ENCODE measurements at regions not wholly inside any gene's neighbourhood (a gene's known extent, or its start where the extent isn't known, plus 50 kb on each side); places are given as distances from the start of the nearest gene placed in this dataset.

GRCh38 chr12:86379337-86379736 lies 123.1 kb upstream of the MGAT4C start:
- no peak for TF ChIP-seq POLR2AphosphoS5 (IDR thresholded peaks at IDR 0.05)
- TF ChIP-seq POLR2A (IDR thresholded peaks at IDR 0.05), result no peak
- H3K4me1 ChIP-seq, result no peaks in the 10 kb centered on the region
- H3K27ac ChIP-seq, result no peak overlapping the region
- intact Hi-C loops (cut with DNase I; ENCODE audit: low total_unique reads), result no loop called here
- DNase-seq, result no peak
- no peaks in the 10 kb centered on the region for H3K27me3 ChIP-seq (replicated peaks in 1 of 7)
- peaks cover 0 to 21% (median 7%) of the 10 kb centered on the region in 8 donors for H3K9me3 ChIP-seq
- H3K36me3 ChIP-seq, result no peaks in the 10 kb centered on the region
- no peak overlapping the region for H3K4me3 ChIP-seq
- WGBS, 5 donors, result 77 to 90% (median 83%) methylated on average over 1 of the region's 1 CpG

- Histone ChIP-seq H3K4me1 (no peaks in the 10 kb centered on the region), H3K36me3 (no peaks in the 10 kb centered on the region), H3K4me3 (no peak overlapping the region), H3K9me3 (no peaks in the 10 kb centered on the region), H3K27ac (no peak overlapping the region), H3K27me3 (replicated peaks in 1 of 7) (no peaks in the 10 kb centered on the region)
- no peak for TF ChIP-seq CTCF (IDR thresholded peaks at IDR 0.05 in 8 of 11, conservative IDR thresholded peaks at IDR 0.05 in 3 of 11)
- no peak for TF ChIP-seq POLR2AphosphoS5 (IDR thresholded peaks at IDR 0.05)
- no peak for TF ChIP-seq POLR2A (IDR thresholded peaks at IDR 0.05)
- no peak for DNase-seq
- intact Hi-C loops (cut with DNase I; ENCODE audit: low total_unique reads), result no loop called here
- WGBS, 5 donors, result 45 to 86% (median 66%) methylated on average over 1 to 2 of the region's 2 CpGs
Measured at GRCh38 chr12:86376052-86376451, 119.9 kb upstream of the MGAT4C start.

GRCh38 chr12:86373813-86374212 lies 117.6 kb upstream of the MGAT4C start:
- 46 to 73% (median 64%) methylated on average over 1 of the region's 1 CpG for WGBS, 5 donors
- no peaks in the 10 kb centered on the region for H3K4me1 ChIP-seq
- intact Hi-C loops (cut with DNase I; ENCODE audit: low total_unique reads), result no loop called here
- H3K36me3 ChIP-seq, result no peaks in the 10 kb centered on the region
- H3K9me3 ChIP-seq, result no peaks in the 10 kb centered on the region
- H3K27me3 ChIP-seq (replicated peaks in 1 of 7), result no peaks in the 10 kb centered on the region
- DNase-seq, result no peak
- H3K4me3 ChIP-seq, result no peak overlapping the region
- no peak overlapping the region for H3K27ac ChIP-seq
- no peak for TF ChIP-seq POLR2AphosphoS5 (IDR thresholded peaks at IDR 0.05)
- no peak for TF ChIP-seq CTCF (IDR thresholded peaks at IDR 0.05 in 8 of 11, conservative IDR thresholded peaks at IDR 0.05 in 3 of 11)
- TF ChIP-seq POLR2A (IDR thresholded peaks at IDR 0.05), result no peak

- no peaks in the 10 kb centered on the region for H3K27me3 ChIP-seq (replicated peaks in 1 of 7)
- H3K9me3 ChIP-seq, result peaks cover 0 to 9% (median 0%) of the 10 kb centered on the region in 8 donors
- no peak overlapping the region for H3K27ac ChIP-seq
- no peak overlapping the region for H3K4me3 ChIP-seq
- intact Hi-C loops (cut with DNase I; ENCODE audit: low total_unique reads), result no loop called here
- WGBS, 5 donors, result 67 to 80% (median 73%) methylated on average over 2 of the region's 2 CpGs
- TF ChIP-seq POLR2A (IDR thresholded peaks at IDR 0.05) (no peak), POLR2AphosphoS5 (IDR thresholded peaks at IDR 0.05) (no peak), CTCF (IDR thresholded peaks at IDR 0.05 in 8 of 11, conservative IDR thresholded peaks at IDR 0.05 in 3 of 11) (no peak)
- no peaks in the 10 kb centered on the region for H3K4me1 ChIP-seq
- no peaks in the 10 kb centered on the region for H3K36me3 ChIP-seq
- DNase-seq, result no peak
Measured at GRCh38 chr12:86367137-86367536, 110.9 kb upstream of the MGAT4C start.

GRCh38 chr12:86349196-86349595 lies 93.0 kb upstream of the MGAT4C start:
- Histone ChIP-seq H3K4me1 (no peaks in the 10 kb centered on the region), H3K27ac (no peak overlapping the region), H3K9me3 (peaks cover 0 to 3% (median 0%) of the 10 kb centered on the region in 8 donors), H3K27me3 (replicated peaks in 1 of 7) (no peaks in the 10 kb centered on the region), H3K36me3 (no peaks in the 10 kb centered on the region), H3K4me3 (no peak overlapping the region)
- WGBS, 5 donors, result 30 to 41% (median 34%) methylated on average over 2 of the region's 2 CpGs
- no peak for TF ChIP-seq CTCF (IDR thresholded peaks at IDR 0.05 in 8 of 11, conservative IDR thresholded peaks at IDR 0.05 in 3 of 11)
- no peak for TF ChIP-seq POLR2A (IDR thresholded peaks at IDR 0.05)
- no peak for TF ChIP-seq POLR2AphosphoS5 (IDR thresholded peaks at IDR 0.05)
- DNase-seq, result no peak
- intact Hi-C loops (cut with DNase I; ENCODE audit: low total_unique reads), result no loop called here
